HG03097 (cell line): ENCODE measurements at regions not wholly inside any gene's neighbourhood (a gene's known extent, or its start where the extent isn't known, plus 50 kb on each side); places are given as distances from the start of the nearest gene placed in this dataset.
"Not testable (repeated sequence)": the region's sequence is repeated elsewhere in the genome, so short reads cannot be mapped to it uniquely, and the experiment has no call there.

Source experiments
- ATAC-seq: cut with Tn5 transposase; IDR thresholded peaks from one replicate; pipeline ENCODE4 v1.9.1; 2021; ENCODE audit not compliant: unreplicated experiment, low FRiP score

DNA sequence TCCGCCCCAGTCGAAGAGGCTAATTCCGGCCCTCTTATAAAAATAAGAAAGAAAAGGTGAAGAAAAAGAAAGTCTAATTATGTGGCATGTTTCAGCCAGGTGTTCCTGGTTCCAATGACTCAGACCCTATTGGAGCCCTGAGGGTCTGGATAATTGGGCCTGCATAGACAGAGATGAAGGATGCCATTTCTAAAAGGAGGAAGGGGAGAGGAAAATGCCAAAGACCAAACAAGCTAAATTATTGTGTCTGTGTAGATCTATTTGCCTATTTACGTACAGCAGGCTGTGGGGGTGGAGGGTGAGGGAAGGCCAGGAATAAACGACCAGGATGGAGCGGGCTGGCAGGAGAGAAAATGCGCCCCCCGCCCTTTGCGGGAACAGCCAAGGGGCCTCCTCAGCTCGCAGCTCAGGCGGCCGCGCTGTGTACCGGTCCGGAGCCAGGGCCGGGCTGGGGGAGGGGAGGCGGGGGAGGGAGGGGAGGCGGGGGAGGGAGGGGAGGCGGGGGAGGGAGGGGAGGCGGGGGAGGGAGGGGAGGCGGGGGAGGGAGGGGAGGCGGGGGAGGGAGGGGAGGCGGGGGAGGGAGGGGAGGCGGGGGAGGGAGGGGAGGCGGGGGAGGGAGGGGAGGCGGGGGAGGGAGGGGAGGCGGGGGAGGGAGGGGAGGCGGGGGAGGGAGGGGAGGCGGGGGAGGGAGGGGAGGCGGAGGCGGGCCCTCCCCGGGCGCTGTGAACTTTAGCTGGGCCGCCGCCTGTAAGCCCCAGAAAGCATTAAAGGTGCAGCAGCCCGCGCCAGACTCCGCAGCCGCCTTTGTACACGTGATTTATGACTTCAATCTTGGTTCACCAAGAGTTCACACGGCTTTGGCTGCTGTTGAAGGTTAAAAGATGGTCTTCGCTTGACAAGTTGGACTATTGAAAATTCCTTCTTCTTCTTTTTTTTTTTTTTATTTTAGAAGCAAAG is 113.0 kb upstream of the FOXD4L5 start:
- not testable (repeated sequence) for ATAC-seq

DNA sequence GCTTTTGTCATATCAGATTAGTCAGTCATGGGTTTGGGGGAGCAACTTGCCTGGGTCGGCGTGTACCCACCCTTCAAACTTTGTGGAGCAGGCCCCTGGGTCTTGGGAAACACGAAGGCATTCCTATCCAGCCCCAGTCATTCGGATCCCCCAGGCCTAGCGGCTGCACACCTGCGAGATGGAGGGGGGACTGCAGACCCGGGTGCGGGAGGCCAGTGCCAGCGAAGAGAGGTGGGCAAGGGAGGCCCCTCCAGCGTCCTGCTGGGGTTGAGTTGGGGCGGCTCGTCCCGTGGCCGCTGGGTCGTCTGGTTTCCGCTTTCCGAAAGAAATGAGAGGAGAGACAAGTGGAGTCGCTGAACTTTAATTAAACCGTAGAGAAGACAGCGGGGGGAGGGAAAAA is 112.2 kb upstream of the FOXD4L5 start:
- not testable (repeated sequence) for ATAC-seq

DNA sequence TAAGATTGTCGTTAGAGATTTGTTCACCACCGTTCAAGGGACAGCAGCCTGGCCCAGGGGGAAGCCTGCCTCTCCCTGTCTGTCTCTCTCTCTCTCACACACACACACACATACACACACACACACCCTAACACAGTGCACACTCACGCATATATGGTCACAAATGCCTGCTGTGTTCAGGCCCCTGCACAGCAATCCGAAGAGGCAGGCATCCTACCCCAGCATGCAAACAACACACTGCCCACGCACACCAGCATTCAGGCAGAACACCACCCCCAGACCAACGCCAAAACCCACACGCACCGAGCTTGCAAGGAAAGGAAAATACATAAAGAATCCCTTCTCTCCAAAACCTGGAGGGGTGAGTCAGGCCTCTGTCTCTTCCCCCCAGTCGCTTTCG is 111.6 kb upstream of the FOXD4L5 start:
- ATAC-seq, result not testable (repeated sequence)

DNA sequence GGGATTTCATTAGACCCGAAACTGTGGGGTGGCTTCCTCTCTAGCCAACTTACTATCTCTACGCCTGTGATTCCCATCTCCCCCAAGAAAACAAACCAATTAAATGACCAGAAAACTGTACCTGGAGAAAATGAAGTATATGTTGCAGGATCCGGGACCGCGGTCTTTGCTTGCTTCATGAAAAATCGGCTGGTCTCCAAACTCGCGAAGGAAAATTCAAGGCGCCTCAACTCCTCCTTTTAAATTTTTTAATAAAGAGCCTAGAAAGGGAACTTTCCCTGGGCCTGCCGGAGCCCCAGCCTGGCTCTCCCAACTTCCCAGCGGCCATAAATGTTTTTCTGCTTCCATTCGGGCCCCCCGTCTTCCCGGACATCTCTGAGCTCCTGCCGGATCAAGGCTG is 110.8 kb upstream of the FOXD4L5 start:
- not testable (repeated sequence) for ATAC-seq

DNA sequence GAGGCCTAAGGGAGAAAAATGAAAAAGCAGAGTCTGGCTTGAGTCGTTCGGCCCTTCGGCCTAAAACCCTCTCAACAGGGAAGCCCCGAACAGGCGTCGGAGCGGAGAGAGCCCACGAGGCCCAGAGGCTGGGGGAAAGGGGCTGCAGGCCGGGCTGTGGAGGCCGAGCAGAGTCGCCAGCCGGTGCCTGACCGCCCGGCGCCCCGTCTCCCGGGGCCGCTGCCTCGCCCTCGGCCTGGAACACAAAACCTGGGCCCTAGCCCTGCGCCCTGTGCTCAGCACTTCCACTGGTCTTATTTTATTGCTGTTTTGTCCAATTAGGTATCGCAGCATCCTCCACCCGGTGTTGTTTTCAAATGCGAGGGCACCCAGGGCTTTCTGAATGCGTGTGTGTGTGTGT is 110.1 kb upstream of the FOXD4L5 start:
- not testable (repeated sequence) for ATAC-seq

DNA sequence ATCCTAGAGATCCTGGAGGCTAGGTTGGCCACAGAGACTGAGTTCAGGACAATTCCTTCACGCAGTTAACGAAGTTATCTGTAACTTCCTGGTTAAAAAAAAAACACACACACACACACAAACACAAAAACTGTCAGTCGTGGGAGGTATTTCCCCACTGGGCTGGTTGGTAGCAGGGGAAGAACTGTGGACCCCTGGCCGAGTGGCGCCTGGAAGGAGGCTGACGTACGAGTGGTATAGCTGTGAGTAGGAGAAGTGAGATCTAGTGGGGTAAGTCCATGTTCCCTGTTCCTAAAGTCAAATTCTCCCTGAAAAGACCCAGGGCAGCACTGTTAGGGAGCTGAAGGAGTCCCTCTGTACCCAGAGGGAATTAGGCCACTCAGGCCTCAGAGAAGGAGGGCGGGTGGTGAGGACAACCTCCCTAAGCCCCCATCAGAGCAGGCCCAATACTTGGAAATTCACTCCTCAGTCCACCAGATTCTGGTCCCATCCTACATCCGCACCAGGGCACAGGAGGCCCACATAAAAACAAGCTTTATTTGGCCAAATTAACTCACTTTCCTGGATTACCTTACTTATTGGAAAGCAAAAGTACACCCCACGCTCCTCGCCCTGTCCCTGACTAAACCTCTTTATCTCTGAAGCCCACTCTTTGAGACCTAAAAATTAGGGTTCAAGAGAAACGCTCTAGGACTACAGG is 108.3 kb upstream of the FOXD4L5 start:
- ATAC-seq, result not testable (repeated sequence)

DNA sequence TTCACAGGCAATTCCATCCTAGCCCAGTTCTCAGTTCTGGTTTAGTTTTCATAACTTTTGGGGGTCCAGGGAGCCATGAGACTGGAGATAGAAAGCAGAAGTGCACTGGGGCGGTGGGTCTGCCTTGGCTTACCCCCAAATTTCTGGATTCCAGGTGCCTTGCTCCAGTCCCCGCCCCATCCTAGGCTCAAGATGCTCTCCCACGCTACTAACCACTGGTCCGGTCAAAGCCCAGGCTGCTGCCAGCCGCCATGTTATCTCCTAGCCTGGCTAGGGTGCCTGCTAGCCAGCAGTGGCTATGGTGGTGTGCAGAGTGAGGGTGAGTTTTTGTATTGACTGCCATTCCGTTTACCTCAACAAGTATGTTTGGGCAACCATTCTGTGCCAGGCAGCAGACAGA is 107.6 kb upstream of the FOXD4L5 start:
- ATAC-seq, result not testable (repeated sequence)

DNA sequence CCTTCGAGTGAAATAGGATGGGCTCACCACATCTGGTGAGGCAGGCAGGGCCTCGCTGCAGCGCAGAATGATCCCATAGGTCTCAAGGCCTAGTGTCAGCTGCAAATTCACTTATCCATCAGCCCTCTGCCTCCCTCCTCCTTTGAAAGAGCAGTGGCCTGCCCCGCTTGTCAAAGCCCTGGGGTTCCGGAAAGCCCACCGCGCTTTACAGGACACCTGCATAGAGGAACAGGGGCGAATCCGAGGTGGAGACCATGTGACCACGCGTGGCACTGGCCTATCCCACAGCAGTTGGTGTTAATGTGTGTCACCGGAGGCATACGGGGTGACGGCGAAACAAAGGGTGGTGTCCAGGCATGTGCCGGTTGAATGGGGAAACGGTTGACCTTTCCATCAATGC is 104.7 kb upstream of the FOXD4L5 start:
- not testable (repeated sequence) for ATAC-seq

DNA sequence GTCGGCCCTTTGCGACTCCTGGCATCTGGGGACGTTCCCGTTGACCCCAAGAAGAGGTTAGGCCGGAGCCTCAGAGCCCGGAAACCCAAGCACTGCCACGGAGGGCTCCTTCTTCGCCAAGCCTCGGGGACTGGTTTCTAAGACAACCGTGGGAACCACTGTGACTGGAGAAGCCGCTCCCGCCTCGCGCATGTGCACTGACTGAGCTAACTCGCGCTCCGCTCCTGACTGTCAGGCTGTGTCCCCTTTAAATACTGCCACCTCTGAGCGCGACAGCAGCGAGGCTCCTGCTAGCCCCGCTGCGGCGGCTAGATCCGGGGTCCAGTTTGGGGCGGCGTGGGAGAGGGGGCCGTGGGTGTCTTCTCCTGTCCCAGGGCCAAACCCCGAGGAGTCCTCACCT is 104.2 kb upstream of the FOXD4L5 start:
- not testable (repeated sequence) for ATAC-seq

DNA sequence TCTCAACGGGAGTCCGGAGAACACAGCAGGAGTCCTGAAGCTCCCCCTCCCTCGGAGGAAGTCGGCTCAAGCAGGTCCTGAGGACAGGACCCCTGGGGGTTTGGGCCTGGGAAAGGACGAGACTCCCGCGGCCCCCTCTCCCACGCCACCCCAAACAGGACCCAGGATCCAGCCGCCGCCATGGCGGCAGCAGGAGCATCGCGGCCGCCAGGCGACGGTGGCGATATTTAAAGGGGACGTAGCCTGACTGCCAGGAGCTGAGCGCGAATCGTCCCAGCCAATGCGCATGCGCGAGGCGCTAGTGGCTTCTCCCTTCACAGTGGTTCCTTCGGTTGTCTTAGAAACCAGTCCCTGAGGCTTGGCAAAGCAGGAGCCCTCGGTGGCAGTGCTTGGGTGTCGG is 101.7 kb upstream of the FOXD4L5 start:
- peak; percentile 77 for ATAC-seq

DNA sequence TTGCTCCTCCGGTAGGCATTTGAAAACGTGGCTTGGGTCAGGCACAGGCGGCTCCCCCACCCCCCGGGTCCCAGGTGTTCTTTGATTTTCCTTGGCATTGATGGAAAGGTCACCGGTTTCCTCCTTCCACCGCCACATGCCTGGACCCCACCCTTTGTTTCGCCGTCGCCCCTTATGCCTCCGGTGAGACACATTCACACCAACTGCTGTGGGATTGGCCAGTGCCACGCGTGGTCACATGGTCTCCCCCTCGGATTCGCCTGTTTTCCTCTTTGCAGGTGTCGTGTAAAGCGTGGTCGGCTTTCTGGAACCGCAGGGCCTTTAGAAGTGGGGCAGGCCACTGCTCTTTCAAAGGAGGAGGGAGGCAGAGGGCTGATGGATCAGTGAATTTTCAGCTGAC is 101.2 kb upstream of the FOXD4L5 start:
- ATAC-seq, result not testable (repeated sequence)

DNA sequence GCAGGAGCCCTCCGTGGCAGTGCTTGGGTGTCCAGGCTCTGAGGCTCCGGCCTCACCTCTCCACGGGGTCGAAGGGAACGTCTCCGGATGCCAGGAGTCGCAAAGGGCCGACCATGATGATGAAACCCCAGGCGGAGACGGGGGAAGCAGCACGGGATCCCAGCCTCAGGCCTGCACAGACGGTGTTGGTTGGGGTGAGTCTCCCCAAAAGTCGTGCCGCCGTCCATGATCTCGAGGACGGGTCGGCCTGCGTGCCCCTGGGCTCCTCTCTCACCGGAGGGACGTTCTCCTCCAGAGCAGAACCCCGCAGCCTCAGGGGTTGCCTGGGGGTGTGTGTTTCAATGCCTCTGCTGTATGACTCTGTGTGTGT is 100.6 kb upstream of the FOXD4L5 start:
- ATAC-seq, result not testable (repeated sequence)

DNA sequence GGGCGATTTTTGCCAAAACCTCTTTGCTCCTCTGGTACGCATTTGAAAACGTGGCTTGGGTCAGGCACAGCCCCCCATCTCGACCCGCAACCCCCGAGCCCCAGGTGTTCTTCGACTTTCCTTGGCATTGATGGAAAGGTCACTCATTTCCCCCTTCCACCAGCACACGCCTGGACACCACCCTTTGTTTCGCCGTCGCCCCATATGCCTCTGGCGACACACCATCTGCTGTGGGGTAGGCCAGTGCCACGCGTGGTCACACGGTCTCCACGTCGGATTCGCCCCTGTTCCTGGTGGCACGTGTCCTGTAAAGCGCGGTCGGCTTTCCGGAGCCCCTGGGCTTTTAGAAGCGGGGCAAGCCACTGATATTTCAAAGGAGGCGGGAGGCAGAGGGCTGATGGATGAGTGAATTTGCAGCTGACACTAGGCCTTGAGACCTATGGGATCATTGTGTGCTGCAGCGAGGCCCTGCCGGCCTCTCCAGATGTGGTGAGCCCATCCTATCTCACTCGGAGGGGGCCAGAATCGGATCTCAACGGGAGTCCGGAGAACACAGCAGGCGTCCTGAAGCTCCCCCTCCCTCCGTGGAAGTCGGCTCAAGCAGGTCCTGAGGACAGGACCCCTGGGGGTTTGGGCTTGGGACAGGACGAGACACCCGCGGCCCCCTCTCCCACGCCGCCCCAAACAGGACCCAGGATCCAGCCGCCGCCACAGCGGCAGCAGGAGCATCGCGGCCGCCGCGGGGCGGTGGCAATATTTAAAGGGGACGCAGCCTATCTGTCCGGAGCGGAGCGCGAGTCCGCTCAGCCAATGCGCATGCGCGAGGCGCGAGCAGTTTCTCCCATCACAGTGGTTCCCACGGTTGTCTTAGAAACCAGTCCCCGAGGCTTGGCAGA is 100.0 kb upstream of the FOXD4L5 start:
- ATAC-seq, result not testable (repeated sequence)

DNA sequence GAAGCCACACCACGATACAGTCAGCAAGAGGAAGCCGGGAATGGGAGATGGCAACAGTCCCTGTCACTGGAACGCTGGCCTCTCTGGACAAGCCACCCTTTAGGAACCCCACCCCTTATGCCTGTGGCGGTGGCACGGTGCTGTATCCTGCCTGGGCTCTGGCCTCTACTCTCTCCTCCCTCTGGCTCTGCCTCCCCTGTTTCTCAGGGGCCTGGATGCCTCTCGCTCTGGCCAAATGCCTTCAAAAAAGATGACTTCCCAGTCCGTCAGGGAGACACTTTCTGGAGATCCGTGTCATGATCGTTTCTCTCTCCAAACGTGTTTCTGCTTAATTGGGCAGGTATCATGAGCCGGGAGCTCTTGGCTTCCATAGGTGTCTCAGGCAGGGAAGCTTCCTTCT is 99.1 kb upstream of the FOXD4L5 start:
- not testable (repeated sequence) for ATAC-seq

DNA sequence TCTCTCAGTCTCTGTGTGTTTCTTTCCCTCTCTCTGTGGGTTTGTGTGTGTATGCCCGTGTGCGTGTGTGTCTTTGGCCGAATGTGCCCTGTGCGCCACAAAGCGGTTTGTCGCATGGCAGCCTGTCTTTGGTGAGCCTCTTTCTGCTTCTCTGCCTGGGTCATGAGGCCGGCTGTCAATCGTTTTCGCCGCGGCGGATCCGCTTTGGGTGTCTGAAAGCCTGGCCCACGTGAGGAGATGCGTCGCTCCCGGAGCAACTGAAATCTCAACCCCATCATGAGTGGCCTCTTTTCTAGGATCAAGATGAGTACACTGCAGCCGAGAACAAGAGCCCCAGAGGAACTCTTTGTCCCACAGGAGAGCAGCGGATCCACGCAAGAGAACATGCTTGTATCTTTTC is 98.6 kb upstream of the FOXD4L5 start:
- not testable (repeated sequence) for ATAC-seq

DNA sequence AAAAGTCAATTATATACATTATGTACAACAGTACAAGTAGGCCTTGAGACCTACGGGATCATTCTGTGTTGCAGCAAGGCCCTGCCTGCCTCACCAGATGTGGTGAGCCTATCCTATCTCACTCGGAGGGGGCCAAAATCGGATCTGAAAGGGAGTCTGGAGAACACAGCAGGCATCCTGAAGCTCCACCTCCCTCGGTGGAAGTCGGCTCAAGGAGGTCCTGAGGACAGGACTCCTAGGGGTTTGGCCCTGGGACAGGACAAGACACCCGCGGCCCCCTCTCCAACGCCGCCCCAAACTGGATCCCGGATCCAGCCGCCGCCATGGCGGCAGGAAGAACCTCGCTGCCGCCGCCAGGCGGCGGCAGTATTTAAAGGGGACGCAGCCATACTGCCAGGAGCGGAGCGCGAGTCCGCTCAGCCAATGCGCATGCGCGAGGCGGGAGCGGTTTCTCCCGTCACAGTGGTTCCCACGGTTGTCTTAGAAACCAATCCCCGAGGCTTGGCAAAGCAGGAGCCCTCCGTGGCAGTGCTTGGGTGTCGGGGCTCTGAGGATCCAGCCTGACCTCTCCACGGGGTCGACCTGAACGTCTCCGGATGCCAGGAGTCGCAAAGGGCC is 97.8 kb upstream of the FOXD4L5 start:
- ATAC-seq, result not testable (repeated sequence)
